Choroid plexus epithelial cell (primary cell): ENCODE measurements at regions not wholly inside any gene's neighbourhood (a gene's known extent, or its start where the extent isn't known, plus 50 kb on each side); places are given as distances from the start of the nearest gene placed in this dataset.

ENCODE experiments used
- DNase-seq: peaks from one replicate; pipeline ENCODE4 v3.0.0-alpha.2; 2010; ENCODE audit warnings: low read depth
- H3K4me3 ChIP-seq: 2 replicates; pipeline ENCODE4 v1.5.1; 2011; ENCODE audit warnings: low read depth, mild to moderate bottlenecking, control low read depth, low read length, moderate library complexity
- CTCF ChIP-seq: conservative IDR thresholded peaks from 2 replicates; pipeline ENCODE4 v1.5.1; 2011; ENCODE audit warnings: low read depth, mild to moderate bottlenecking, control low read depth, inconsistent platforms, low read length, moderate library complexity

GRCh38 chr1:116835161-116835560, 74.6 kb upstream of the PTGFRN start:
- no peak for TF ChIP-seq CTCF
- DNase-seq = no peak
- H3K4me3 ChIP-seq = no peak overlapping the region

DNA sequence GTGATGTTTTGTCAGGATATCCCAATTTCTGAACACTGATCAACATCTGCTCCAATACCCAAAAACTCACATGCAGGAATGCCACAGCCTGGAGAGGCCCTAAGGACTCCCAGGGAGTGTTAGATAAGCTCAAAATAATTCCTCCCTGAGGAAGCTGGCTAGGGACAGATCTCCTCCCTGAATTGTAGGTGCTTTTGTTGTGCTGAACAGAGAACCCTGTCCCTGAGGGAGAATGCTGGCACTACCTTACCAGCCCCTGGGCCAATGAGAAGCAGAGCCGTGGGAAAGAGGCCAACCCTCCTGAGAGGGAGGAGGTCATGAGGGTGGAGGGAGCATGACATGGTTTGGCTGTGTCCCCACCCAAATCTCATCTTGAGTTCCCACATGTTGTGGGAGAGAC, 73.6 kb upstream of the PTGFRN start:
- TF ChIP-seq CTCF = no peak
- H3K4me3 ChIP-seq = no peak overlapping the region
- no peak for DNase-seq

GRCh38 chr1:116841569-116842344, 68.0 kb upstream of the PTGFRN start:
- no peak for DNase-seq
- no peak for TF ChIP-seq CTCF
- H3K4me3 ChIP-seq = no peak overlapping the region

DNA sequence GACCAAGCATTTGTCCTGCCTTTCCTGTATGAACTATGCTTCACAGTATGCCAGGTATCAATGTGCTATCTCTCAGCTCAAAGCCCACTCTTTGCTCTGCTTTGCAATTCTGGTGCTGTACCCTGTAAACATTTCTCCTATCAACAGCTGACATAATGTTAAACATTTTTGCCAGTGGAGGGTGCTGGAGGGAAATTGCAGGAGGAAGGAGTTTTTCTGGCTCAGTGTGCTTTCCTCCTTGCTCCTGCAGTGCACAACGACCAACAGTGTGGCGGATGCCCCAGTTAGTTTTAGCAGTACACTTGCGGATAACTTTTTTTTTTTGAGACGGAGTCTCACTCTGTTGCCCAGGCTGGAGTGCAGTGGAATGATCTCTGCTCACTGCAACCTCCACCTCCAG, 67.1 kb upstream of the PTGFRN start:
- DNase-seq = peak; percentile 56
- no peak overlapping the region for H3K4me3 ChIP-seq
- TF ChIP-seq CTCF = peak; percentile 48

- no peak for TF ChIP-seq CTCF
- no peak for DNase-seq
- H3K4me3 ChIP-seq = no peak overlapping the region
Measured at GRCh38 chr1:116844775-116845174, 64.9 kb upstream of the PTGFRN start.

GRCh38 chr1:116847190-116847589, 62.5 kb upstream of the PTGFRN start:
- DNase-seq = no peak
- no peak for TF ChIP-seq CTCF
- H3K4me3 ChIP-seq = no peak overlapping the region
